Thoracic aorta (tissue), 2 donors: ENCODE measurements at regions not wholly inside any gene's neighbourhood (a gene's known extent, or its start where the extent isn't known, plus 50 kb on each side); places are given as distances from the start of the nearest gene placed in this dataset.

Experiments used
- ATAC-seq: fragments of 150-250 bp; one replicate; pipeline ENCODE4 v1.8.0; 2017; ENCODE audit warnings: low read depth; ENCODE audit not compliant: insufficient number of reproducible peaks, low FRiP score
- DNase-seq: peaks from one replicate; pipeline ENCODE4 v3.0.0-alpha.2; 2020; ENCODE audit warnings: low spot score
- H3K27ac ChIP-seq, 2 donors: fragments of 200-600 bp; sonication (generic); 1 replicate in 1 of 2; 2 replicates in 1 of 2; pipeline ENCODE4 v1.5.1; 2016; ENCODE audit warnings: mild to moderate bottlenecking in 2 of 2, moderate library complexity in 2 of 2
- H3K27me3 ChIP-seq: fragments of 200-600 bp; sonication (generic); replicated peaks from 2 replicates; pipeline ENCODE4 v1.6.0; 2016; ENCODE audit warnings: mild to moderate bottlenecking; ENCODE audit not compliant: insufficient read depth
- H3K36me3 ChIP-seq: fragments of 200-600 bp; sonication (generic); one replicate; pipeline ENCODE4 v1.5.1; 2016
- H3K4me1 ChIP-seq, 2 donors: fragments of 200-600 bp; sonication (generic); 1 replicate in 1 of 2; 2 replicates in 1 of 2; pipeline versions ENCODE4 v1.5.1 to v1.6.0; 2016; ENCODE audit warnings: low read depth in 2 of 2, mild to moderate bottlenecking in 1 of 2; ENCODE audit not compliant: control insufficient read depth in 1 of 2
- H3K4me3 ChIP-seq: fragments of 200-600 bp; sonication (generic); 2 replicates; pipeline ENCODE4 v1.5.1; 2016; ENCODE audit warnings: mild to moderate bottlenecking
- H3K9me3 ChIP-seq: fragments of 200-600 bp; sonication (generic); 2 replicates; pipeline ENCODE4 v1.5.1; 2016
- CTCF ChIP-seq: fragments of 200-600 bp; sonication (generic); IDR thresholded peaks from one replicate; pipeline ENCODE4 v1.5.1; 2019; ENCODE audit warnings: antibody characterized with exemption

GRCh38 chr2:76310894-76311633, 600.3 kb upstream of the GCFC2 start:
- DNase-seq (no peak), ATAC-seq (no peak)
- Histone ChIP-seq H3K27me3 (no peaks in the 10 kb centered on the region), H3K9me3 (no peaks in the 10 kb centered on the region), H3K36me3 (no peaks in the 10 kb centered on the region), H3K4me3 (no peak overlapping the region), H3K27ac (no peak overlapping the region), H3K4me1 (no peaks in the 10 kb centered on the region)
- TF ChIP-seq CTCF = no peak

- DNase-seq (no peak), ATAC-seq (no peak)
- Histone ChIP-seq H3K4me3 (no peak overlapping the region), H3K27me3 (no peaks in the 10 kb centered on the region), H3K36me3 (no peaks in the 10 kb centered on the region), H3K9me3 (no peaks in the 10 kb centered on the region), H3K27ac (no peak overlapping the region), H3K4me1 (no peaks in the 10 kb centered on the region)
- no peak for TF ChIP-seq CTCF
Measured at GRCh38 chr2:76307495-76307894, 596.8 kb upstream of the GCFC2 start.

GRCh38 chr2:76298041-76298440, 587.3 kb upstream of the GCFC2 start:
- Histone ChIP-seq H3K36me3 (no peaks in the 10 kb centered on the region), H3K27me3 (no peaks in the 10 kb centered on the region), H3K4me3 (no peak overlapping the region), H3K27ac (no peak overlapping the region), H3K9me3 (no peaks in the 10 kb centered on the region), H3K4me1 (no peaks in the 10 kb centered on the region)
- no peak for ATAC-seq
- TF ChIP-seq CTCF = no peak
- DNase-seq = no peak

- Histone ChIP-seq H3K4me3 (no peak overlapping the region), H3K4me1 (no peaks in the 10 kb centered on the region), H3K9me3 (no peaks in the 10 kb centered on the region), H3K27ac (no peak overlapping the region), H3K36me3 (no peaks in the 10 kb centered on the region), H3K27me3 (no peaks in the 10 kb centered on the region)
- ATAC-seq = no peak
- DNase-seq = no peak
- no peak for TF ChIP-seq CTCF
Measured at GRCh38 chr2:76296438-76296837, 585.7 kb upstream of the GCFC2 start.

GRCh38 chr2:76295762-76296161, 585.0 kb upstream of the GCFC2 start:
- ATAC-seq (no peak), DNase-seq (no peak)
- Histone ChIP-seq H3K4me3 (no peak overlapping the region), H3K27me3 (no peaks in the 10 kb centered on the region), H3K4me1 (no peaks in the 10 kb centered on the region), H3K27ac (no peak overlapping the region), H3K9me3 (no peaks in the 10 kb centered on the region), H3K36me3 (no peaks in the 10 kb centered on the region)
- no peak for TF ChIP-seq CTCF
